ENCODE measurements at regions not wholly inside any gene's neighbourhood (a gene's known extent, or its start where the extent isn't known, plus 50 kb on each side); places are given as distances from the start of the nearest gene placed in this dataset.

DNA sequence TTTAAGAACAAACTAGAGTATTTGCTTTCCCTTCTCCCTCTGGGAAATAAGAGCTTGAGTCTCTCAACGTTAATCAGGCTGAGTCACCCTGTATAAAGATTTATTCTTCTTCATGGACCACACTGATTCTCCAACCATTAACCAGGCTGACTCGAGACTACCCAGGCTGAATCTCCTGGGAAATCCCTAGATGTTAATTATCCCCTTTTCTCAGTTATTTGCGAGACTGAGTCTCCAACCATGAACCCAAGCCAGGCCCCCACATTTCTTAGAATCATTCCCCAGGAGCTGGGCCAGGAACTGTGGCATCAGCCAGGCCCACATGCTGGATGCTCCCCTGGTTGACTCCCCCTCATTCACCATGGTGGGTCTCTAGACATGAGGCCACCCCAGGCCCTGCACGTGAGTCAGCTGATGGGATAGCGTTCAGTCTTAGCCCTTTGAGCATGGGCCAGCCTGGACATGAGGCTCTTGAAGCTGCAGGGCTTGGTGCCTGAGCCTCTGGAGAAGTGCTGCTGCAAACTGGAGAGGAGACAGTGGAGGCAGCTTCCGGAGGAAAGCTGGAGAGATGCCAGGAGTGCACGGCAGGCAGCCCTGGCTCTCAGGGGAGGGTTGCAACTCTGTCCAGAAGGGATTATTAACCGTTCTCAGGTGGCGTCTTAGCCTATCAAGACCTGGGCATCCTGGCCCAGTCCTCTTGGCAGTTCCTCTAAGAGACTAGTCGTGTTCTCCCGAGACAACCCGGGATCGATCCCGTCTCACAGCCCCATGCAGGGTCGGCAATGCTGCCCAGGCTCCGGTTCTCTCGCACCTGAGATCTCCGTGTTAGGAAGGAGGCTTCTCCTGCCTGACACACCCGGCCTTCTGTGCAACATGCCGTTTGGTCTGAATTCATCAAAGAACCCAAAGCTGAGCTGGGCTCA is 296.6 kb downstream of the ADGRD1 start:
- Histone ChIP-seq H3F3A (ENCODE audit: insufficient read depth, low read length) (no peaks in the 10 kb centered on the region), H3K4me1 (ENCODE audit: insufficient read depth, low read length, severe bottlenecking) (no peaks in the 10 kb centered on the region), H3K27me3 (ENCODE audit: insufficient read depth, low read length) (no peaks in the 10 kb centered on the region), H3K79me2 (ENCODE audit: insufficient read depth, low read length) (no peaks in the 10 kb centered on the region), H3K4me3 (ENCODE audit: low read depth, low read length, poor library complexity, severe bottlenecking) (no peak overlapping the region), H3K9me3 (ENCODE audit: low read length) (no peaks in the 10 kb centered on the region), H3K27ac (ENCODE audit: low read depth, low read length, poor library complexity, severe bottlenecking) (no peak overlapping the region), H2AFZ (ENCODE audit: low read length) (no peak overlapping the region), H4K20me1 (ENCODE audit: insufficient read depth, low read length) (no peaks in the 10 kb centered on the region), H3K9ac (ENCODE audit: low read length) (no peak overlapping the region), H3K4me2 (ENCODE audit: low read length) (no peak overlapping the region), H3K36me3 (ENCODE audit: insufficient read depth, low read length) (no peaks in the 10 kb centered on the region), H3K9me2 (ENCODE audit: low read depth, low read length) (no peaks in the 10 kb centered on the region)
- TF ChIP-seq CTCF (IDR thresholded peaks at IDR 0.05; ENCODE audit: low read length) (no peak), EZH2 (IDR thresholded peaks at IDR 0.05; ENCODE audit: borderline replicate concordance, low read length) (no peak)

DNA sequence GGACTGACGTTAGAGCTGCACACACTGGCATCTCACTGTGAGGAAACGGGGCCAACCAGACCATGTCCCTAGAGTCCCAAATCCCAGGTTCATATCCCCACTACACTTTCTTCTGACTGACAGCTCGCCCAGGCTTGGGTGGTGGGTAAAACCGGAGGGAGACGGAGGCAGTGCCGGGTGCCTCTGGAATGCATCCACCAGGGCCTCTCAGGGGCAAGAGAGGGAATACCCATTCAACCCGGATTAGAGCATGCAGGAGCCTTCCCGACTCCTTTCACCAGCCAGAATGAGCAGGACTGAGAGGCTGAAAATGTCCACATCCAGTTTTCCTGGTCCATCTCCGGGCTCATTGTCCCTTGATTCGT is 297.2 kb downstream of the ADGRD1 start:
- TF ChIP-seq EZH2 (IDR thresholded peaks at IDR 0.05; ENCODE audit: borderline replicate concordance, low read length) (no peak), CTCF (IDR thresholded peaks at IDR 0.05; ENCODE audit: low read length) (no peak)
- H3K9ac ChIP-seq (ENCODE audit: low read length), result no peak overlapping the region
- no peaks in the 10 kb centered on the region for H3K36me3 ChIP-seq (ENCODE audit: insufficient read depth, low read length)

GRCh38 chr12:131251336-131252101 is 297.8 kb downstream of the ADGRD1 start:
- no peaks in the 10 kb centered on the region for H3K4me1 ChIP-seq (ENCODE audit: insufficient read depth, low read length, severe bottlenecking)
- H3K4me2 ChIP-seq (ENCODE audit: low read length), result no peak overlapping the region
- H3K27ac ChIP-seq (ENCODE audit: low read depth, low read length, poor library complexity, severe bottlenecking), result no peak overlapping the region
- no peak overlapping the region for H2AFZ ChIP-seq (ENCODE audit: low read length)
- no peaks in the 10 kb centered on the region for H3K9me2 ChIP-seq (ENCODE audit: low read depth, low read length)
- H3K4me3 ChIP-seq (ENCODE audit: low read depth, low read length, poor library complexity, severe bottlenecking), result no peak overlapping the region
- no peaks in the 10 kb centered on the region for H3K36me3 ChIP-seq (ENCODE audit: insufficient read depth, low read length)
- H3F3A ChIP-seq (ENCODE audit: insufficient read depth, low read length), result no peaks in the 10 kb centered on the region
- no peak overlapping the region for H3K9ac ChIP-seq (ENCODE audit: low read length)
- H4K20me1 ChIP-seq (ENCODE audit: insufficient read depth, low read length), result no peaks in the 10 kb centered on the region
- no peaks in the 10 kb centered on the region for H3K79me2 ChIP-seq (ENCODE audit: insufficient read depth, low read length)
- no peaks in the 10 kb centered on the region for H3K27me3 ChIP-seq (ENCODE audit: insufficient read depth, low read length)
- TF ChIP-seq CTCF (IDR thresholded peaks at IDR 0.05; ENCODE audit: low read length) (no peak), EZH2 (IDR thresholded peaks at IDR 0.05; ENCODE audit: borderline replicate concordance, low read length) (no peak)
- H3K9me3 ChIP-seq (ENCODE audit: low read length), result no peaks in the 10 kb centered on the region

More for the DNA sequence above, 297.2 kb downstream of the ADGRD1 start:
- no peaks in the 10 kb centered on the region for H3K27me3 ChIP-seq (ENCODE audit: insufficient read depth, low read length)
- H3K4me2 ChIP-seq (ENCODE audit: low read length), result no peak overlapping the region
- H3K4me1 ChIP-seq (ENCODE audit: insufficient read depth, low read length, severe bottlenecking), result no peaks in the 10 kb centered on the region
- H3F3A ChIP-seq (ENCODE audit: insufficient read depth, low read length), result no peaks in the 10 kb centered on the region
- no peaks in the 10 kb centered on the region for H4K20me1 ChIP-seq (ENCODE audit: insufficient read depth, low read length)
- no peaks in the 10 kb centered on the region for H3K9me2 ChIP-seq (ENCODE audit: low read depth, low read length)
- H3K9me3 ChIP-seq (ENCODE audit: low read length), result no peaks in the 10 kb centered on the region
- H3K4me3 ChIP-seq (ENCODE audit: low read depth, low read length, poor library complexity, severe bottlenecking), result no peak overlapping the region
- H3K27ac ChIP-seq (ENCODE audit: low read depth, low read length, poor library complexity, severe bottlenecking), result no peak overlapping the region
- H3K79me2 ChIP-seq (ENCODE audit: insufficient read depth, low read length), result no peaks in the 10 kb centered on the region
- H2AFZ ChIP-seq (ENCODE audit: low read length), result no peak overlapping the region

All from OCI-LY1 (cell line).